HG03066 (cell line): ENCODE measurements at regions not wholly inside any gene's neighbourhood (a gene's known extent, or its start where the extent isn't known, plus 50 kb on each side); places are given as distances from the start of the nearest gene placed in this dataset.

Source experiments
- ATAC-seq: cut with Tn5 transposase; IDR thresholded peaks from one replicate; pipeline ENCODE4 v1.9.1; 2021; ENCODE audit warnings: low read depth; ENCODE audit not compliant: unreplicated experiment

DNA sequence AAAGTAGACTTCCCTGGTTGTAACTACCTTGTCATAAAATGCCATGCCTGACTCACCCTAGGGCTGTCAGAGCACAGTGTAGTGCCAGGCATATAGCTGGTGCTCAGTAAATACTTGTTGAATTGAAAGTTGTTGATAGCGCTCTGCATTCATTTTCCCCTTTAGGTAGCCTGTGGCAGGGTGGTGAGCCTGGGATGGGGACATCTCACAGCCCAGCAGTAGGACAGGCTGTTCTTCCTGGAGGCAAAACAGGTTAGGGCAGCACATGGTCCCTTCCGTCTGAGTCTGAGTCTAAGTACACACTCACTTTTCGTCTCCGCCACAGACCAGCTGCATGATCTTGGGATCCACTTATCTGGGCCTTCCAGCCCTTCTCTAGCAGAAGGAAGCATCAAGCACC, 401.9 kb downstream of the ZSWIM6 start:
- ATAC-seq = no peak

DNA sequence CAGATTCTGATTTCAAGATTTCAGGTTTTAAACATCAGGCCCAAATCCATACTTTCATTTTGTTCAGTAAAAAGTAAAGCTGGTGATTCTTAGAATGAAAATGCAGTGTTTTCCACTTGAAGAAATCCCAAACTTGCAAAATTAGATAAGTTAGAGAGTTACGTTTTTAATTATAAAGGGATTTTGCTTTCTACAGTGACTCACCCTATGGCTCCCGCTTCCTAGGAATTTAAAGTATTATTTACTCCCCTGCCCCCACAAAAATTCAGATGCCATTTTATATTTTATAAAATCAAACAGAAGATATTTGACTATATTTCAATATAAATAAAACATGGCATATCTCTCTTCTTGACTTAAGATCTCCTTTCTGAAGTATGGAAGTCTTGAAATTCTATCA, 402.9 kb downstream of the ZSWIM6 start:
- ATAC-seq = no peak

DNA sequence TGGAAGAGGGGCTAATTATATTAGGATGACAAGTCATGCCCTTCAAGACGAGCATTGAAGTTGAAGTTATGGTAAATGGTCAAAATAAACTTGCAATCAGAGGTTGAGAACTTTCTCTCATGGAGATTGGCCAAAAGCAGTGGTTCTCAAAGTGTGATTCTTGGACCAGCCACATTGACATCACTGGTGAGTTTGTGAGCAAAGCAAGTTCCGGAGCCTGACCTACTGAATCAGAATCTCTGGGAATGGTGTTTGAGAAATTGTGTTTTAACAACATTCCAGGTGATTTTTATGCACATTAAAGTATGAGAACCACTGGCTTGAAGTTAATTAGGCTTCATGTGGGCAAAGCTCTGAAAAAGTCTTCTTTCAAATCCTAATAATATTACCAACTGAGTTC, 403.5 kb downstream of the ZSWIM6 start:
- no peak for ATAC-seq

DNA sequence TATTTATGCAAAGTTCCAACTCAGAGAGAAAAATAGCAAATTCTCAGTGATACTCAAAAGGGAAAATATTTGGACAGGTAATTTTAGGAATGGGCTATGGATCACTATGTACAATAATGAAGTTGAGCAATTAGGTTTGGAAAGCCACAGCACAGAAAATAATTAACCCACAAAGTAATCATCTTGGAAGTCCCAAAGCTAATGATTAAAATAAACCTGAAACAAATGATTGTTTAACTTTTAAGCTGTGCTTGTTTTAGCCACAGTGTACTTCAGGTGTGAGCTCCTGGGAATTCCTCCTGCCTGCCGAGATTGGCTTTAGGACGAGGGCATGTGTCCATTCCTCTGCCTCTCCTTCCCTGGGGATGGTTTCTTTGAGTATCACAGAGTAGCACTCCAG, 403.9 kb downstream of the ZSWIM6 start:
- ATAC-seq = no peak

DNA sequence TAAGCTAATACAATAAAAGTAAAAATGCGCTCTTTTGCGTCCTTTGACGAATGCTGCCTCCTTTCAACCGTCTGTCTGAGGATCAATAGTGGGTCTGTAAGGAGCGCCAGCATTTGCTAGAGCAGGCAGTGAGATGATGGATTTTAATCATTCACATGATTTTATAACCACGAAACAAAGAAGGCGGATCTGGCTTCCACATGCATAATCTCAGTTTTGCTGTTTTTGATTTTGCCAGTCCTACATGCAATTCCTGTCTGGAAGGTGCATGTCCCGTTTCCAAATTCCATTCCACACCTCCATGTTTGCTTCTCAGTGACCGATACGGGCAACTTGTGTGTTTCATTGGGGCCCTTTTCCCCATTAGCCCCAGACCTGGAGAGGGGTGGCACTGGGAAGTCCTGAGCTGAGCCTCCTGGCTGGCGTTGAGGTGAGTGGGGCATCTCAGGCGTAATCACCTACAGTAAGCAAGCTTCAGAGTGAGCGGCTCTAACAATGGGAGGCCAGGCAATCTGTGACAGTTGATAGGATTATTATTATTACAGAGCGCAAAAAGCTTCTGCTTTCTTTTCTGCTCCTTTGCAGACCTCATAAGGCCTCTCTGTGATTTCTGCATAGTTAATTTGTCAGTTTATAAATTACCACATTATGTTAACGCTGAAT, 405.4 kb downstream of the ZSWIM6 start:
- ATAC-seq = no peak

DNA sequence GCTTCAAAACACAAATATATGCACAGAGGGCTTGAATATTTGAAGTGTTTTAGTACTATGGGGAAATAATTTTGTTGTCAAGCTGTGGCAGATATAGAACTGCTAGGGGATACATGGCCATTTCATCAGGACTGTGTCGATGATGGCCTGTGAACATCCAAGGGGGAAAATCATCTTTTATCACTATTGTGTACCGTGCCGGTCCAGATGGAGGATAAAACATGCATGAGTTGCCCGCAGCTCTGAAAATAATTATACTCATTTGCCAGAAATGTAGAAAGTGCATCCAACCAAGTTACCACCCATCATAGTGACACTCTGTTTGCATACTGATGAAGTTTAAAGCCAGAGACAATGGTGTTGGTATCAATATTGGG, 405.9 kb downstream of the ZSWIM6 start:
- no peak for ATAC-seq

DNA sequence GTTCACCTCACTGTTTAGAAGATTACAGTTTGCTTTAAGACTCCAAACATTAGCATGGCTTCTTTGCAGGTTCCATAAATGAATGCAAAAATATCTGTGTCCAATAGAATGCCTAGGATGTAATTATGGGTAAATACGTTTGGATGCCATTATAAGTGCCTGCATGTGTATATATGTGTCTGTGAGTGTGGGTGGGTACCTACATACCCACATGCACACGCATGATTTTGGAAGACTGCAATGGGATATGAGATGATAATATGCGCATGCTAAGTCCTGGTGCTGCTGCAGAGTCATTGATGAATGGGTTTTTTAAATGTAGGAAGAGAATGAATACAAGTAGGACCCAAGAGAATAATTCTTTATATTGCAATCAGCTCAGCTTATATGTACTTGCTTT, 406.4 kb downstream of the ZSWIM6 start:
- ATAC-seq = no peak

DNA sequence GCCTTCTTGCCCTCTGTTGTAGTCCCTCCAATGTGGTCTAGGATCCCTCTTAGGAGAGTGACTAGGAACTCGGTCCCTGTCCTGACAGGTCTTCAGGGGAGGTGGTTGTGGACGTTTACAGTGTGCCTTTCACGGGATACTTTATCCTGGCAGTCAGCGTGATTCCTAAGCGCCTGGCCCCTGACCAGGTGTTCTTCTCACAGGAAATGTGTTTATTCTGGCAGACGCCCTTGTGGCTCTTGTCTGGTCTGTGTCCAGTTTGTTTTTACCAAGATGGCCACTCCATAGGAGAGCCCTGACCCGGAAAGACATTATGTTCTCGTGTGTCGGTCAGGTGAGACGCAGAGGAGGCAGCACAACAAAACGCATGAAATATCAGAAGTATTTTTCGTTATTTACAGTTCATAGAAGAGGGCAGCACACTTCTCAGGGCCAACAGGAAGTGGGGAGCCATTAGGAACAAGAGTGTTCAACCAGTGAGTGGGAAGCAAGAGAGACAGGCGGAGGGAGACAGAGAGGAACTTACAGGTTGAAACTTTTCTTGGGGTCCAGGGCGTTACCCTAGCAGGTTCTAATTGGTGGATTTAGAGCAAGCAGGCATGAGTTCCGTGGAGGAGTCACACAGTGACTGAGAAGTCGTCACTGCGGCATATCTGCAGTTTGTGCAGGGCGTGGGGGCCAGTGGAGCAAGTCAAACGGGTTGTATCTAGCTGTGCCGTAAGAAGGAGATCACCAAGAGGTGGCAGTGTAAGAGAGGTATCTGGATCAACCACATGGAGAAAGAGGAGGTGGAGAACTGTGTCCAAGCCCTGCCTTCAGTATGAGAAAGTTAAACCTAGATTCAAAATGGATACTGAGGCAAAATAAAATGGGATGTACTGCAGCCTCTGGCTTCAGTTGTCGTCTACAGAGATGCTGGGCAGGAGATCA, 412.9 kb downstream of the ZSWIM6 start:
- no peak for ATAC-seq

DNA sequence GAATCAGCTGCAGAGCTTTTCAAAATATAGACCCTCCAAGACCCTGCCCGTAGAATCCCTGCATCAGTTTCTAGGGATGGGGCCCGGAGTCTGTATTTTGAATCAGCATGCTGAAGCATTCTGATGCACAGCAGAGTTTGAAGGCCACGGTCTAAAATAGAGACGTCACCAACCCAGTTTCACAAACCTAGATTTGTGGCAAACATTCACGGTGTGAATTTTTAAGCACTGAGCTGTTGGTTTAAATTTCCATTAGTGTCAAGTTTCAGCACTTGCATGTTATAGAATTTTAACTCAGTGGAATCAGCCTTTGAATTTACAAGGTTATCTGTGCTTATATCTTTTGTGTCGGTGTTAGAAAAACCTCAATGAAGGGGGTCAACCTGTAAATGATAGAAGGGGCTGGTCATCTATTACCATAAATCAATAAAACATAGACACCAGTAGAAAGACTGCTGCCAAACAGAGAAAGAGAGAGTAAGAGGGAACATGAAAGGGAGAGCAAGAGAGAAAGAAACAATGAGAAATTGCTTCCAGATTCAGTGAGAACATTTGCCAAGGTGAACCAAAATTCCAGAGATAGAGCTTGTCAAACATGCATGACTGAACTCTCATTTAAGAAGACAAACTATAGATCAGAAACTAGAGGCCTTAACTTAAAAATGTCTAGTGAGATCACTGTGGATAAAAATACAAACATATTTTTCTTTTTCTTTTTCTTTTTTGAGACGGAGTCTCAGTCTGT, 414.9 kb downstream of the ZSWIM6 start:
- ATAC-seq = no peak

DNA sequence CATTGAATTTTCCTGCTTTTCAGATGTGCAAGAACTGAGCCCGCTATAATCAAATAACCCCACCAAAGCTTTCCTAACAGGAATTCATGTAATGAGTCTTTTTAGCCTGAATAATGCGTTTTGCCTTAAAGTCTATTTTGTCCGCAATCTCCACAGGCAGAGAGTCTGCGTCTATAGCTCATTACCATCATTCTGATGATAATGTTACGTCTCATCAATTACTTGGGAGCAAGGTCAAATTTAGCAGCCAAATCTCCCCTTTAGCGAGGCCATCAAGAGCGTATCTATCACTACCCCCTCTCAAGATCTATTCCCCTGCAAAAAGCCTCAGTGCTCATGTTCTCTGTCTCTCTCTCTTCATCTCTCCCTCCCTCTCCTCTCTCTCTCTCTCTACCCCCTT, 416.1 kb downstream of the ZSWIM6 start:
- ATAC-seq = no peak

DNA sequence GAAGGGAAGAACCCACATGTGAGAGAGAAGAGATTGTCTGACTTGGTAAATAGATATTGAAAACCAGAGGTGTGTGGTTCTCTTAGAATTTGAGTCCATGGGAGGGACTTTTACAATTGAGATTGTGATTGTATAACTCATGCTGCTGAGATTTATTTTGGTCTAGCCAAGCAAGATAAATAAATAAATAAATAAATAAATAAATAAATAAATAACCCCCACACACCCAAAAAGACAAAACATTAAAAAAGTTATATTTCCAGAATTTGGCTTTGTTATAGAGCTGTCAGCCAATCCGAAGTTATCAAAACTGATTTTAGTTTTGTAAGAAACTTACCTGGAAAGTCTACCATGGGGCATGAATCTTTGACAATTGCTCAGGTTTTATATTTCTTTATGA, 416.6 kb downstream of the ZSWIM6 start:
- ATAC-seq = no peak

DNA sequence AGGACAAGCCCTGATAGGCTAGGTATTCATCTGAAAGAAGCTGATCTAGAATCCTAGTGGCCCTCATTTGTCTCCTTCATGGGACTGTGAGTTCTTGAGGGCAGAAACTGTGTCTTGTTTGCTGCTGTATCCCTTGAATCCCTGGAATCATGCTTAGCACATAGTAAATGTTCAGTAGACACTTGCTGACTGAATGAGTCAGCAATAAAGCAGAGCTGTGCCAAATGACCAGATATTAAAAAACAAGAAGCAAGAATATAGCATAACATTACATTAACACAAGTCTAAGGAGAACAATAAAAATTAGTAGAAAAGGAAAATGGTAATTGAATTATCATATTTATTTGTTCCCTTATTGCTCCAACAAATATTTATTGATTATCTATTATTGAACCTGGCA, 420.5 kb downstream of the ZSWIM6 start:
- ATAC-seq = no peak

DNA sequence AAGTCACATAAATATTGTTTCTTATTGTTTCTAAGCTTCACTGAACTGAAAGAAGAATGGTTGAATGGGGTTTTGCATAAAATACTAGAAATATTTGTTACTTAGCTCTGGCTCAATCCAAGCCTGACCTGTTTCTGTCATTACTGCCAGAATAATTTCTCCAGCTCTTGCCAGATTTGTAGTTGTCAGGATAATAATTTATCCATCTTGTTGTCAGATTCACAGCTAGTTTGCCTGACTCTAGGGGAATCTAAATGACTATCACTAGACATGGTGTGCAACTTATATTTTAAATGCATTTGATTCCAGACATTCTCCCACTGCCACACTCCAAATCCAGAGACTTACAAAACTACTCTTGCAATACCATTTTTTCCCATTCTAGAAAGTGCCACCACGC, 422.7 kb downstream of the ZSWIM6 start:
- no peak for ATAC-seq

DNA sequence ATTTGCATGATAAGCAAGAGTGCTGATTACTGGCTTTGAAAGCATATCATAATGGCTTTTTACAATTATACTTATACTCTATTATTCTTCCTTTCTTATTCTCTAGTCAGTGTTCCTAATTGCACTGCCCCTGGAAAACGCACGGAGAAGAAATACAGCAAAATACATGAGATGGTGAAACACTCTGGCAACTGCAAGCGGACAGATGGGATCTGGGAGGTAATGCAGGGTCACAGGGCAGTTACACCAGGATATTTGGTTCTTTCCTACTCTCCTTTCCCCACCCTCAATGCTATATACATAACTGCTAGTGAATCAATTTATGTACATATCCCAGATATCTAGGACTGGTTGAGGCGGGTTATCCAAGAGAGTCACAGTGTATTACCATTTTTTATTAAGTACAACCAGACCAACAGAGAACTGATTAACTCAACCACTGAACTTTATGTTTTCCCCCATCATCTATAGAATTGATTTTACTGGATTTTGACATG, 423.7 kb downstream of the ZSWIM6 start:
- no peak for ATAC-seq

DNA sequence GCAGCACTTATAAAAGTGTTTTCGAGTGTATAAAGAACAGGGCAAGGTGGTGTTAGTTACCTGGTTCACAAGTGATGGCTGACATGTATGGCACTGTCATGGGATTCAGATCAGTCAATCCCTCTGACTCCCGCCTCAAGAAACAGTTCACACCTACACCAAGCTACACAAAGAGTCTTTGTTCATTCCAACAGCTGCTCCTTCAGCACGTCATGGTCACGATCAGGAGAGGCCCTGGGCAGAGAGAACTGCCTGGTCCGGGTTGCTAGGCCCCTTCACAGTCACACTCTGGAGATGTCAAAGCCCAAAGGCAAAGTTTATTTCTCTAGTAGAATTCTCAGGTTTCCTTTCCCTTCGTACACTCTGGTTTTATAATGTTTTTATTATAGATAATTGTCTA, 426.7 kb downstream of the ZSWIM6 start:
- ATAC-seq = no peak

DNA sequence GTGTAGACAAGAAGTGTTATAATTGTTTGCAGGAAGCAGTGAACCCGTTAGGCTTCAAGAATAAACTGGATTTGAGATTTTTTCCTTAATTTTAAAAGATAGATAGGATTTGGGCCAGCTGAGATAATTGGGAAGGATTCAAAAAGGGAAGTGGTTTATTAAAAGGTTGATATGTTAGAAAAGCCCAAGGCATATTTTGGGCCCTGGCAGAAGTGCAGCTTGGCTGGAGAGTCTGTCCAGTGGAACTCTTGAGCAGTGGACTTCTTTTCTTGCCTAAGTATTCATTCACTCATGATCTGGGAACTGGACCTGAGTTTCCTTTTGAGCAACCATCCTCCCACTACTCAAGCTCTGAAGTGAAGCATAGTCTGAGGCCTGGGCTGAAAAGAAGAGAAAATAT, 433.4 kb downstream of the ZSWIM6 start:
- ATAC-seq = no peak

DNA sequence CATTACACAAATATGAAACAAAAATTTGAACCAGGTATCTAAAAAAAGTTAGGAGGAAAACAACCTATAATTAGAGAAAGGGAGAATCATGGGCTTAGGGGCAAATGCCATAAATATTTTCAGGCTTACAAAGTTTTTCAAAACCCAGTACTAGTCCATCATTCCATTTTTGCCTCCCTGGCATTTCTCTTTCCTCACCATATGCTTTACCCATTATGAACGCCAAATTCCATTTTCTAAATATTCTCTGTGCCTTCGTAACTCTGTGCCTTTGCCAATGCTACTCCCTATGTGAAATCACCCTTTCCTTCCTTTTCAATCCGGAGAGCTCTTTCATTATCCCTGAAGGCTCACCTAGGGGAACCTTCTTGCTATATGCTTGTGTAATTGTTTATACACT, 434.1 kb downstream of the ZSWIM6 start:
- no peak for ATAC-seq

DNA sequence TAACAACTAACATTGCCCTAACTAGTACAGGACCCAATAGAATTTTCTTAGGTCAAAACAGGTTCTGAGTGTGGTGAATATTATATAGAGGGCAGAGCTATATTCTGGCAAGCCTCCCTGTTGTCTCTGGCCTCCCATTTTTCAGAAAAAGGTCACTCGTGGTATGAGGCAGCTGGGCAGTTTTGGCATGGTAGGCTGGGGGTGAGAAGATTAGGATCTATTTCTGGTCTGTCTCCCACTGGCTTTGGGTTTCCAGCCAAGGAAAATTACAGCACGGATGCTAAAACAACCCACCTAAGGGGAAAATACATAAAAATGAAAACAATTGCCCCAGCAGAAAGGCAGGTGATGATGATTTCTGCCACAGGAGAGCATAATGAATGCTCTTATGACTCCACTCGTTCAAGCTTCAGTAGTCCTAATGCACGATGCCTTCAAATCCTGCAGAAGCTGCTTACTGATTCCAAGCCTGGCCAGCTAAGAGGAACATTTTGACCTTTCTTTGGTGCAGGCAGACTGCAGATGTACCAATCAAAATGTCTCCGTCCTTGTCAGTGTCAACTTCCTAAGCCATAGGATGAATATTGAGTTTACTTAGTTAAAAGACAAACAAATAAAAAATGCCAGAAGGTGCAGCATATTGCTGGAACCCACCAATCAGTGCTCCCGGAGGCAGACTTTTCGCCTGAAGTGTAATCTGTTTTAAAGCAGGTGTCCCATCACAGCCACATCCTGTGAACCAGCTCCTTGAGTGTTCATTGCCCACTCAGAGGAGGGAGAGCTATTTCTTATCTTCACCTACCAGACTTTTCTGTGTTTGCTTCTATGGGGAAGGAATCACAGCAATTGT, 435.4 kb downstream of the ZSWIM6 start:
- no peak for ATAC-seq

DNA sequence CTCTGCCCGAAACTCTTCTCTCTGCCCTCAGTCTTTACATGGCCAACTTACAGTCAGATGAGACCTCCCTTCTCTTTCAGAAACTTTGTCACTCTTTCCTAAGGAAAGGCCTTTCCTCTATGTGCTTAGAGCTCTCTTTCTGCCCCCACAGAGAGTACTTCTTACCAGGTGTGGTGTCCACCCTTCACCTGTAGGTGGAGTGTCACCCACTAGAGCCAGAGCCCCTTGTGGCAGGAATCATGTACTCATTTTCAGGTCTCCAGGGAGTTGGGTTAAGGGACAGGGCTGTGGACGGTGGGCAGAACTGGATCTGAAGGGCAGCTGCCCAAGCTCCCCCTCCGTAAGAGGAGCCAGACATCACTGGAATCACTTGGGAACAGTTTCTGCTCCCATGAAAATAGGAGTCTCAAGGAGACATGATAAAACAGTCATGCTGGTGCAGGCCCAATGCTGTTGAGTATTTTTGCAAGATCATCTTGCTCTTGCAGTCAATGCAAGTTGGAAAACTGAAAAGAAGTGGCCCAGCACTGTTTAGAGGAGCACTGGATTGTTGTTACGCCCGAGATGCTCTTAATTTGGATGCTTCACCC, 436.7 kb downstream of the ZSWIM6 start:
- peak; percentile 84 for ATAC-seq

DNA sequence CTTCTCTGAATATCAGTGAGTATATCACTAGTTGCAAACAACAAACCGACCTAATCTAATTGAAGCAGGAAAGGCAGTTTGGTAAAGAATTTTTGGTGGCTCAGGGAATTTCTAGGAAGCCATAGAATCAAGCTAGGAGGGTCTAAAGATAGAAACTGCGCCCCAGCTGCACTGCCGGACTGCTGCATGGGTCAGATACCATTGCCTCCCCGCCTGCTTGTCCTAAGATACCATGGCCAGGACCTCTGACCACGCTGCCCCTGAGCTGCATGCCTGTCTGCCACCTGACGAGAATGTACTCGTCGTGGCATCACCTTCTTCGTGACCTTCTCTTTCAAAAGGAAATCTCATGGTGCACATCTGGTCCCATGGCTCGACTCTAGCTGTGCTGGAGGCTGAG, 439.0 kb downstream of the ZSWIM6 start:
- no peak for ATAC-seq
